ENCODE measurements at regions not wholly inside any gene's neighbourhood (a gene's known extent, or its start where the extent isn't known, plus 50 kb on each side); places are given as distances from the start of the nearest gene placed in this dataset.
"Not testable (repeated sequence)": the region's sequence is repeated elsewhere in the genome, so short reads cannot be mapped to it uniquely, and the experiment has no call there.

GRCh38 chr15:91609231-91609630 is 244.3 kb upstream of the SLCO3A1 start:
- no peak for DNase-seq

GRCh38 chr15:91609966-91610365 is 243.5 kb upstream of the SLCO3A1 start:
- DNase-seq, result no peak

GRCh38 chr15:91611561-91612323 is 241.8 kb upstream of the SLCO3A1 start:
- DNase-seq, result no peak

GRCh38 chr15:91620229-91620628 is 233.3 kb upstream of the SLCO3A1 start:
- no peak for DNase-seq

GRCh38 chr15:91622235-91622634 is 231.3 kb upstream of the SLCO3A1 start:
- no peak for DNase-seq

- DNase-seq, result peak in 1 of 56 donors; percentile 0
Observed at GRCh38 chr15:91622711-91623342, 230.7 kb upstream of the SLCO3A1 start.

- DNase-seq, result no peak
Observed at GRCh38 chr15:91624353-91624968, 229.0 kb upstream of the SLCO3A1 start.

GRCh38 chr15:91625506-91625905 is 228.0 kb upstream of the SLCO3A1 start:
- DNase-seq, result no peak

- DNase-seq, result peak in 15 of 56 donors; percentile 1 to 39 (median 13)
Observed at GRCh38 chr15:91627473-91628278, 225.8 kb upstream of the SLCO3A1 start.

GRCh38 chr15:91630090-91630489 is 223.4 kb upstream of the SLCO3A1 start:
- no peak for DNase-seq

GRCh38 chr15:91632176-91632575 is 221.3 kb upstream of the SLCO3A1 start:
- DNase-seq, result no peak

GRCh38 chr15:91632981-91633380 is 220.5 kb upstream of the SLCO3A1 start:
- no peak for DNase-seq

- no peak for DNase-seq
Observed at GRCh38 chr15:91634179-91634578, 219.3 kb upstream of the SLCO3A1 start.

GRCh38 chr15:91635080-91635479 is 218.4 kb upstream of the SLCO3A1 start:
- no peak for DNase-seq

GRCh38 chr15:91635641-91636040 is 217.9 kb upstream of the SLCO3A1 start:
- no peak for DNase-seq

- DNase-seq, result no peak
Observed at GRCh38 chr15:91649016-91649415, 204.5 kb upstream of the SLCO3A1 start.

GRCh38 chr15:91649831-91650321 is 203.6 kb upstream of the SLCO3A1 start:
- peak in 3 of 56 donors; percentile 8 to 19 (median 17) for DNase-seq

GRCh38 chr15:91651251-91651650 is 202.3 kb upstream of the SLCO3A1 start:
- DNase-seq, result no peak

- DNase-seq, result no peak
Observed at GRCh38 chr15:91652610-91653207, 200.8 kb upstream of the SLCO3A1 start.

GRCh38 chr15:91655563-91656290 is 197.8 kb upstream of the SLCO3A1 start:
- not testable (repeated sequence) for DNase-seq
